ENCODE measurements at regions not wholly inside any gene's neighbourhood (a gene's known extent, or its start where the extent isn't known, plus 50 kb on each side); places are given as distances from the start of the nearest gene placed in this dataset.
A peak's percentile ranks its signal among the peaks of the same experiment; 100 is the strongest.

- Histone ChIP-seq H4K20me1 (ENCODE audit: insufficient read depth, low read length) (no peaks in the 10 kb centered on the region), H3F3A (ENCODE audit: insufficient read depth, low read length) (peaks cover 15% of the 10 kb centered on the region; the same call in 1 of the 2 replicates), H3K4me3 (ENCODE audit: low read depth, low read length, poor library complexity, severe bottlenecking) (no peak overlapping the region), H3K36me3 (ENCODE audit: insufficient read depth, low read length) (no peaks in the 10 kb centered on the region), H2AFZ (ENCODE audit: low read length) (no peak overlapping the region), H3K79me2 (ENCODE audit: insufficient read depth, low read length) (no peaks in the 10 kb centered on the region), H3K27me3 (ENCODE audit: insufficient read depth, low read length) (no peaks in the 10 kb centered on the region), H3K9me2 (ENCODE audit: low read depth, low read length) (no peaks in the 10 kb centered on the region), H3K4me2 (ENCODE audit: low read length) (peak overlapping the region; percentile 68), H3K9ac (ENCODE audit: low read length) (peak overlapping the region; percentile 76; the same call in 1 of the 2 replicates), H3K9me3 (ENCODE audit: low read length) (no peaks in the 10 kb centered on the region), H3K27ac (ENCODE audit: low read depth, low read length, poor library complexity, severe bottlenecking) (peak overlapping the region; percentile 95), H3K4me1 (ENCODE audit: insufficient read depth, low read length, severe bottlenecking) (peaks cover 90% of the 10 kb centered on the region)
- TF ChIP-seq EZH2 (IDR thresholded peaks at IDR 0.05; ENCODE audit: borderline replicate concordance, low read length), result no peak
- no peak for TF ChIP-seq CTCF (IDR thresholded peaks at IDR 0.05; ENCODE audit: low read length)
These were observed 83.7 kb upstream of the DUSP5 start for GRCh38 chr10:110413903-110414547.

- Histone ChIP-seq H3F3A (ENCODE audit: insufficient read depth, low read length) (peaks cover 15% of the 10 kb centered on the region; the same call in 1 of the 2 replicates), H3K79me2 (ENCODE audit: insufficient read depth, low read length) (no peaks in the 10 kb centered on the region), H3K4me2 (ENCODE audit: low read length) (peak overlapping the region; percentile 68), H2AFZ (ENCODE audit: low read length) (no peak overlapping the region), H3K36me3 (ENCODE audit: insufficient read depth, low read length) (no peaks in the 10 kb centered on the region), H3K9ac (ENCODE audit: low read length) (peak overlapping the region; percentile 76), H3K27me3 (ENCODE audit: insufficient read depth, low read length) (no peaks in the 10 kb centered on the region), H3K9me3 (ENCODE audit: low read length) (no peaks in the 10 kb centered on the region), H3K9me2 (ENCODE audit: low read depth, low read length) (no peaks in the 10 kb centered on the region), H3K27ac (ENCODE audit: low read depth, low read length, poor library complexity, severe bottlenecking) (peak overlapping the region; percentile 95), H4K20me1 (ENCODE audit: insufficient read depth, low read length) (no peaks in the 10 kb centered on the region), H3K4me3 (ENCODE audit: low read depth, low read length, poor library complexity, severe bottlenecking) (peak overlapping the region; percentile 8), H3K4me1 (ENCODE audit: insufficient read depth, low read length, severe bottlenecking) (peaks cover 90% of the 10 kb centered on the region)
- TF ChIP-seq EZH2 (IDR thresholded peaks at IDR 0.05; ENCODE audit: borderline replicate concordance, low read length) (no peak), CTCF (IDR thresholded peaks at IDR 0.05; ENCODE audit: low read length) (no peak)
These were observed 83.0 kb upstream of the DUSP5 start for GRCh38 chr10:110414548-110415309.

GRCh38 chr10:110415809-110416208 is 81.9 kb upstream of the DUSP5 start:
- H3K79me2 ChIP-seq (ENCODE audit: insufficient read depth, low read length), result no peaks in the 10 kb centered on the region
- no peaks in the 10 kb centered on the region for H3K36me3 ChIP-seq (ENCODE audit: insufficient read depth, low read length)
- no peak for TF ChIP-seq EZH2 (IDR thresholded peaks at IDR 0.05; ENCODE audit: borderline replicate concordance, low read length)
- H3K9ac ChIP-seq (ENCODE audit: low read length), result peak overlapping the region; percentile 58
- no peaks in the 10 kb centered on the region for H3K27me3 ChIP-seq (ENCODE audit: insufficient read depth, low read length)
- H3K9me2 ChIP-seq (ENCODE audit: low read depth, low read length), result no peaks in the 10 kb centered on the region
- H3K4me2 ChIP-seq (ENCODE audit: low read length), result peak overlapping the region; percentile 68
- H2AFZ ChIP-seq (ENCODE audit: low read length), result no peak overlapping the region
- H3K9me3 ChIP-seq (ENCODE audit: low read length), result no peaks in the 10 kb centered on the region
- H3K27ac ChIP-seq (ENCODE audit: low read depth, low read length, poor library complexity, severe bottlenecking), result peak overlapping the region; percentile 95
- no peaks in the 10 kb centered on the region for H4K20me1 ChIP-seq (ENCODE audit: insufficient read depth, low read length)
- H3F3A ChIP-seq (ENCODE audit: insufficient read depth, low read length), result peaks cover 15% of the 10 kb centered on the region; the same call in 1 of the 2 replicates
- peaks cover 89% of the 10 kb centered on the region for H3K4me1 ChIP-seq (ENCODE audit: insufficient read depth, low read length, severe bottlenecking)
- H3K4me3 ChIP-seq (ENCODE audit: low read depth, low read length, poor library complexity, severe bottlenecking), result peak overlapping the region; percentile 8

Data from OCI-LY1 (cell line).